Endothelial cell of hepatic sinusoid (primary cell): ENCODE measurements at regions not wholly inside any gene's neighbourhood (a gene's known extent, or its start where the extent isn't known, plus 50 kb on each side); places are given as distances from the start of the nearest gene placed in this dataset.
"Not testable (repeated sequence)": the region's sequence is repeated elsewhere in the genome, so short reads cannot be mapped to it uniquely, and the experiment has no call there.

Experiments used
- in situ Hi-C: cut with HindIII; loops from 2 replicates; pipeline ENCODE4 v1.10.0; 2017; ENCODE audit warnings: low sequenced_read_pairs

DNA sequence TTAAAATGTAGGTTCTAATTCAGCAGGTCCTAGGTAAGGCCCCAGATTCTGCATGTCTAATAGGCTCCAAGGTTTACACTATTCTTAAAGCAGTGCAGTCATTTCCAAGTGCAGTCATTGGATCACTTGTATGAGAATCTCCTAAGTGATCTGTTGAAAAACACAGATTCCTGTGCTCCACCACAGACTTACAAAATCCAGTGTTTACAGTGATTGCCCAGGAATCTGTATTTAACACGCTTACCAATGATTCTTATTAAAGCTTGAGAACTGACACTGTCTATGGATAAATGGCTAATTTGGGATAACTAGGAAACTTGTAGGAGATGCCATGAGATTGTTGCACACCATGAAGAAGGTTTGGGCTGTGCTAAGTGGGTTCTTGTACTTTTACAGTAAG lies 104.6 kb upstream of the PLEKHG1 start:
- in situ Hi-C loops = no loop called here

DNA sequence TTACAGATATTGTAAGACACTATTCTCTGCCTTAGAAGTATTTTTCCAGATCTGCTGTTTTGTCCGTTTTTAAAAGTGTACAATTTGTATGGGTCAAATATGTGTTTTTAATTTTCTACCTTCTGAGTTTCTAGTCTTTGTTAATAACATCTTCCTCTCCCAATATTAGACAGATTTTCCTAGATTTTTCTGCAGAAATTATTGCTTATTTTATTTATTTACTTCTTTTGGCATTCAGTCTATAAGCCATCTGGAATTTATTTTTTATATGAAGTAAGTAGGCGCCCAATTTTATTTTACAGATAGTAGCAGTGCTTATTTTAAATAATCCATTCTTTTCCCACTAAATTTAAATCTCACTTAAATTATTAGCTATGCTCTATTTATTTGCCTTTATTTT lies 103.1 kb upstream of the PLEKHG1 start:
- in situ Hi-C loops = no loop called here

DNA sequence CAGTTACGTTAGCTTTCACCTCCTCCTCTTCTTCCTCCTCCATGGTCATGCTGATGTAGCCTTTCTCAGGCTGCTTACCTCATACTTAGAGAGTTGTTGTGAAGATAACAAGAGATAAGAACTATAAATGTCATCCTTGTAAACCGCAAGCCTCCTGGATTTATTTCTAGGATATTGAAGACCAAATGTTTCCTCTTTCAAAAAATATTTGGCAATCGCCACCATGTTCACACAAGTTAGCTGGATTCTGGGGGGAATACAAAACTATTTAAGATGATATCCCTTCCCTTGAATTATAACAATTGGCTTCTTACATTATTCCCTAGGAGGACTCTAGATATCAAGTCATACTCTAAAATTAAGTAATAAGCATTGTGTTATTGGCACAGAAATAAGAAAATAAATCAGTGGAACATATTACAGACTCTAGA lies 99.8 kb upstream of the PLEKHG1 start:
- in situ Hi-C loops = no loop called here

DNA sequence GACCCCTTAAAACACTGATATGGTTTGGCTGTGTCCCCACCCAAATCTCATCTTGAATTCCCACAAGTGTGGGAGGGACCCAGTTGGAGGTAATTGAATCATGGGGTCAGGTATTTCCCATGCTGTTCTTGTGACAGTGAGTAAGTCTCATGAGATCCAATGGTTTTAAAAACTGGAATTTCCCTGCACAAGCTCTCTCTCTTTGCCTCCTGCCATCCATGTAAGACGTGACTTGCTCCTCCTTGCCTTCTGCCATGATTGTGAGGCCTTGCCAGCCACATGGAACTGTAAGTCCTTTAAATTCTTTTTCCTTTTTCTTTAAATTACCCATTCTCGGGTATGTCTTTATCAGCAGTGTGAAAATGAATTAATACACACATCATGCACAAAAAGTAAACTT lies 99.1 kb upstream of the PLEKHG1 start:
- in situ Hi-C loops = not testable (repeated sequence)

DNA sequence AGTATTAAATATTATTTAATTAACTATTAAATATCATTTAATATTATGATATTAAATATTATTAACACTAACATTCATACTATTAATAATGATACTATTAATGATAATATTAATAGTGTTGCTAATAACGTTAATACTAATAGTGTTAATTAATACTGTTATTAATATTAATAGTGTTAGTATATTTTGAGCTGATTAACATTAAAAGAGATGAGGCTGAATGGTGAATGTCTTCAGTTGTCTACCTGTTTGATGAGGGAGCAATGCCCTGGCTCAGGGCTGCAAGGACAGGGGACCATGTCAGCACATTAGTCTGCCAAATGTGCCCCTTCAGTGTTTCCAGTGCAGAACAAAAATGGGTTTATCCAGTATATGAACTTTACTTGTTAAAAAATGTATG lies 96.6 kb upstream of the PLEKHG1 start:
- in situ Hi-C loops = no loop called here

DNA sequence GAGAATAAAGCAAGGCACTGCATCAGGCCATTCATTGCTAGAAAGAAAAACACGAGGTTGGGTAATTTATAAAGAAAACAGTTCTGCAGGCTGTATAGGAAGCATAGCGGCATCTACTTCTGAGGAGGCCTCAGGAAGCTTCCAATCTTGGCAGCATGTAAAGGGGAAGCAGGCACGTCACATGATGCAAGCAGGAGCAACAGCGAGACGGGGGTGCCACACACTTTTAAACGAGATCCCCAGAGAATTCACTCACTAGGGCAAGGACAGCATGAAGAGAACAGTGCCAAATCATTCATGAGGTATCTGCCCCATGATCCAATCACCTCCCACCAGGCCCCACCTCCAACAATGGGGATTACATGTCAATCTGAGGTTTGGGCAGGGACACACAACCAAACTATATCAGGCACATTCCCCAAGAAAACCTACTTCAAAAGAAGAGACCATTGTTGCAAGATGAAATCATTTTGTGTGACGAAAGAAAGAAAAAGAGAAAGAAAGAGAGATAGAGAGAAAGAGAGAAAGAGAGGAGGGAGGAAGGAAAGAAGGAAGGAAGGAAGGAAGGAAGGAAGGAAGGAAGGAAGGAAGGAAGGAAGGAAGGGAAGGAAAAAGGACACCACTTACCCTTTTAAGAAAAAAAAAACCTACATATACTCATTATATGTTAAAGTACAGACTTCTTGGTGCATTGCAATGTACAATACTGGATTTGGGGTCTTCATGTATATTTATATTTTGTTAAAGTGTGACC lies 95.9 kb upstream of the PLEKHG1 start:
- in situ Hi-C loops = no loop called here

DNA sequence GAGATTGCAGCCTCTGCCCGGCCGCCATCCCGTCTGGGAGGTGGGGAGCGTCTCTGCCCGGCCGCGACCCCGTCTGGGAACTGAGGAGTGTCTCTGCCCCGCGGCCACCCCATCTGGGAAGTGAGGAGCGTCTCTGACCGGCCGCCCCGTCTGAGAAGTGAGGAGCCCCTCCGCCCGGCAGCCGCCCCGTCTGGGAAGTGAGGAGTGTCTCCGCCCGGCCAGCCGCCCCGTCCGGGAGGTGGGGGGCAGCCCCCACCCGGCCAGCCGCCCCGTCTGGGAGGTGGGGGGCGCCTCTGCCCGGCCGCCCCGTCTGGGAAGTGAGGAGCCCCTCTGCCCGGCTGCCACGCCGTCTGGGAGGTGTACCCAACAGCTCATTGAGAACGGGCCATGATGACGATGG lies 92.3 kb upstream of the PLEKHG1 start:
- in situ Hi-C loops = not testable (repeated sequence)

DNA sequence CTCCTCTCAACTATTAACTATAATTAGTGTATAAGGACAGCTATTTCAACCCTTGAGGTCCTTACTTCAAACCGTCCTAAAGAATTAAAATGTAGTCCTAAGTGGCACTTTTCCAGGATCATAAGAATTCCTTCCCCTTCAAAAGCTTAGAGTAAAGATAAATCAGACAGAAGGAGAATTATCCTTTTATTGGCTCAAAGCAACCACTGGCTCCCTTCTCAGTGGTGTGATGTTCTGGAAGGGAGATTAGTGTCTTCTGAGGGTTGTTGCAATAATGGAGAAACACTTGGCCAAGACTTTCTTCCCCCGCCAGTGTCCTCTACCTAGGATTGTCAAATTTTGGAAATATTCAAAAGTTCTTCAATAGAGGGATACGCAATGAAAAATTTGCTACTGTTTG lies 89.1 kb upstream of the PLEKHG1 start:
- in situ Hi-C loops = loop anchor here (5.0 kb wide), 1 partner anchor 107 kb away; no protein-coding TSS in a partner anchor

DNA sequence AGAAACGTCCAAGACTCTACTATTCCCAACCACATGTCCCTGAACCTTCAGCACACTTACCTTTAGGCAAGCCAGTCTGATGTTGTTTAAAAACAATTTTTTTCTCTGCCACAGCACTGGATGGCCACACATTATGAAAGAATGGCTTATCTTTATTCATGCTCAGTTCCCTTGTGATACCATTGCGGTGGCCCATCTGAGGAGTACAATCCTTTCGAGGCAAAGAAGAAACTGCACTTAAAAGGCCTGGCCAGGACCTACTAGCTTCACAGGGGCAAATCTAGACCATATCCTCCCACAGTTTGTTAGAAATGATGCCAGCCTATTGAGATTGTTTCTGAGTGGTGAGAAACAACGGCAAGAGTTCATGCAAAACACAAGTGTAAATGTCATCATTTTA lies 88.4 kb upstream of the PLEKHG1 start:
- in situ Hi-C loops = loop anchor here (5.0 kb wide), 1 partner anchor 106 kb away; no protein-coding TSS in a partner anchor

DNA sequence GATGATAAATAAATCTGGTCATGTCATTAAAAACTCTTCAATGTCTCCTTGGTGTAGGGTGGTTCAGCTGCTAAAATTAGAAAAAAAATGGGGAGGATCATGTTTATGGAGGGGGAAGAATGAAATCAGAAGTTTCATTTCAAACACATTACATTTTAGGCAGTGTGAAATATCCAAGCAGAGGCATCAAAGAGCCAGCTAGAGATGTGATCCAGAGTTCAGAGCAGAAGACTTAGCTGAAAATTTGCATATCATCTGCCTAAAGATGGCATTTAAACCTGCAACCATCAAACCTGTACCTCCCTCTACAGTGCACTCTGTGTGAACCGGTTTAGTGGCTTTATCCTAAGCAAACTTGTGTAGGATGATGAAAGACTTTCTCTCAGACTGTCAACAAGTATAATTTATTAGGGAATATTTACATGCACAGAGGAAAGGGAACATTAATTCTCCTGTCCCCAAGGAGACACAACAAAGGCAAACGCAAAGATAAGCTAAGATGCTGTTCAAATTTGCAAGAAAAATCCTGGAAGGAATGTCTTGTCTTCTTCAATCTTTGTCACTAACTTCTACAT lies 84.8 kb upstream of the PLEKHG1 start:
- in situ Hi-C loops = loop anchor here (5.0 kb wide), 1 partner anchor 102 kb away; no protein-coding TSS in a partner anchor

DNA sequence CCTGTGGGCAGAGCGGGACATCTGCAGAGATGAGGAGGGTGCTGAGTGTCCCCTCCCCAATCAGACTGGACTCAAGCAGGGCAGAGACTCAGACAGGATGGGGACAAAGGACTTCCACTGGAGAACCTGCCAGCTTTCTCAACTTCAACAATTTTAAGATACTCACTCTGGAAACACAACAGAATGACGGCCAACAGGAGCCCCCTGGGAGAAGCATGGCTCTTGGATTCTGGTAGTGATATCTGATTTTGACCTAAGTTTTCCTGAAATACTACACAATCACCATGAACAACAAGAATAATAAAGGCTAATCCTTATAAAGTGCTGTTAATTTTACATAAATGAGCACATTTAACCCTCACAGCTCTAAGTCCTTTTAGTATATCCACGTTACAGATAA lies 83.5 kb upstream of the PLEKHG1 start:
- in situ Hi-C loops = no loop called here

DNA sequence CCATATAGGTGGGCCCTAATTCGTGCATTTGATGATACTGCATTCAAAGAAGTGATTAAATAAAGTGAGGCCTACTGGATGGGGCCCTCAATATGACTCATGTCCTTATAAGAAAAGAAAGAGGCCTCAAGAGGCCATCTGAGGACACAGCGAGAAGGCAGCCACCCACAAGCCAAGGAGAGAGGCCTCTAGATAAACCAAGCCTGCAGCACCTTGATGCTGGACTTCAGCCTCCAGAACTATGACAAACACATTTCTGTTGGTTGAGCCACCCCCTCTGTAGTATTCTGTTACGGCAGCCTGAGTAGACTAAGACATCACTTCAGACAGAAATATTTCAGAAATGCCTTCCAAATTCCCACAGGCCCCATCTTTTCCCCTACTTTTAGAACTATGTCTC lies 82.5 kb upstream of the PLEKHG1 start:
- in situ Hi-C loops = no loop called here

DNA sequence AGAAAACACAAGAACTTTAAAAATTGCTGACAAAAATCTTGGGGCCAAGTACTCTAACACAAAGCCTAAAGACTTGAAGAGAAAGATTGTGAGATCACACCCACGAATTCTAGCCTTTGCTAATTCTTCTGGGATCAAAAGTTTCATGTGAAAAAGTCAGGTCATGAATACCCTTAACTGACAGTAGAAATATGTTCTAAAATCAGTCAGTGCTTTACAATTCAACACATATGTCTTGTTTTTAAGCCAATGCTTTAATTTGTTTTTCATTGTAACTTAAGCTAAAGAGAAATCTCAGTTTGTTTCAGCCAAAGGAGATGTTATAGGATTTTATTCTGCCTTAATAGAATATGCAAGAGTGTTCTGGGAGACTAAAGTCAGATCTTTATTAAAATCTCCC lies 78.2 kb upstream of the PLEKHG1 start:
- in situ Hi-C loops = no loop called here

DNA sequence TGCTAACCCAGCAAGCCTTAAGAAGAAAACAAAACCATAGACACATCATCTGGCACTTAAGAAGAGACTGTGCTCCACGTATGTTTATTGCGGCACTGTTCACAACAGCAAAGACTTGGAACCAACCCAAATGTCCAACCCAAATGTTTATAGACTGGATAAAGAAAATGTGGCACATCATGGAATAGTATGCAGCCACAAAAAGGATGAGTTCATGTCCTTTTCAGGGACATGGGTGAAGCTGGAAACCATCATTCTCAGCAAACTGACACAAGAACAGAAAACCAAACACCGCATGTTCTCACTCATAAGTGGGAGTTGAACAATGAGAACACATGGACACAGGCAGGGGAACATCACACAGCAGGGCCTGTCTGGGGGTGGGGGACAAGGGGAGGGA lies 76.5 kb upstream of the PLEKHG1 start:
- in situ Hi-C loops = not testable (repeated sequence)

DNA sequence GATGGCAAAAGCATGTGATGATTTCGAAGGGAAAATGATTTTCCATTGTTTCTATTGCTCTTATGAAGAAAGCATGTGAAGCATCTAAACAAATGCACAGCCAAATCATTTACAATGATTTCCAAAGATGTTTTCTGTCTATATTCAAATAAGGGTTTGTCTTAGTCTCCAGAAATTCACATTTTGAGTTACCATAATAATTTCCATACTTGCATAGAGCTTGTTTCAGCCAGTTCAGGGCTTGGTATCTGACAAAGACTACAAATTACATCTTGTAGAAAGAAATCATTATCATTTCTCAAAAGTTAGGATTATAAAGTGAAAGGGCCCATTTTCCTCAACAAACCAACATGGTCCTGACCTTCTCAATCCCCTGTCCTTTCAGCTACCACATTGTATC lies 74.4 kb upstream of the PLEKHG1 start:
- in situ Hi-C loops = no loop called here

DNA sequence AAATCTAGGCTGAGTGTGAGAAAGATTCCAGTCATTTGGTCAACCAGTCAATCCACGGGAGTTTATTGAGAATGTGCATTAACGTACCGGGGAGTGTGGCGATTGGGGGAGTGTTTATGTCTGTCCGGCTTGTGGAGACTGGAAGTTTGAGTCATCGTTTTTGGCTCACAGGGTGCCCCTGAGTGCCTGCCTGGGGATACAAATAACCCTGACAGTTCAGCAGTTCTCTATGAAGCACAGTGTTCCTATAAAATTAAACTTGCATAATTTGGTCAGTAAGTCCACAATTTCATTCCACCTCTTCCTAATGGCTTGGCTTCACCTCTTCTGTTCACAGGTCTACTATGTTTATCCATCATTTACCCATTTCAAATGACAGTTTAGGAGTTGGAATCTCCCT lies 72.6 kb upstream of the PLEKHG1 start:
- in situ Hi-C loops = no loop called here

DNA sequence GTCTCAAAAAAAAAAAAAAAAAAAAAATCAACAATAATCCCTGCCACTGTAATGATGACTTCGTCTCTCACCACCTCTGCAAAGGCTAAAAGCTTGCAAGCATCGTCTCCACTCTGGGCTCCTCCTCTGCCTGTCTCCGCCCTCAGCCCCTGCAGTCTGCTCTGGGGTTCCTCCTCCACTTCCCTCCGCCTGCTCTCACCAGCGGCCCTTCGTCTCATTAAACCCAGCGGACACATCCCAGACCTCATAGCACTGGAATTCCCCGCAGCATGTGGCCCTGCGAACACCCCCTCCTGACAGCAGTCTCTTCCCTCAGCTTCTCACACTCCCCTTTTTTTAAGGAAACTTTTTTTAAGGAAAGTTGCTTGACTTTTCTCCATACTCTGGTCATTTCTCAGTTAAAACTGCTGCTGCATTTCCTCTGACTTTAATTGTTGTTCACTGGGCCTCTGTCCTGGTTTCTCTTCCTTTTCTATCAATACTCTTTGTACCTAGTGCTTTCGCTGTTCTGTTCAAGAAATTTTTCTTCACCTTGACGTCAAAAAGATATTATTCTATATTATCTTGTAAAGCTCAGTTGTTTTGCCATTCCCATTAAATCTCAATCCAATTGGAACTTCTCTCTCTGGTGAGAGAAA lies 70.9 kb upstream of the PLEKHG1 start:
- in situ Hi-C loops = no loop called here

DNA sequence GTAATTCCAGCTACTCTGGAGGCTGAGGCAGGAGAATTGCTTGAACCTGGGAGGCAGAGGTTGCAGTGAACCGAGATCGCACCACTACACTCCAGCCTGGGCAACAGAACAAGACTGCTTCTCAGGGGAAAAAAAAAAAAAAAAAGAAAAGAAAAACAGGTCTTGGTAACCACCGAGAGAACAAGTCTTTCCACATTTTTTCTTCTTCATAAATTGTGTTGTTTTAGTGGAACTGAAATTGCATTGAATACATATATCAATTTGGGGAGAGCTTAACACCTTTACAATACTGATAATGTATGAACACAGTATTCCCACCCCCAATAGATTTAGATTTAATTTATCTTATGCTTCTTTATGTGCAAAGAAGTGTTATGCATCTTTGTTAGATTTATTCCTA lies 70.0 kb upstream of the PLEKHG1 start:
- in situ Hi-C loops = no loop called here

DNA sequence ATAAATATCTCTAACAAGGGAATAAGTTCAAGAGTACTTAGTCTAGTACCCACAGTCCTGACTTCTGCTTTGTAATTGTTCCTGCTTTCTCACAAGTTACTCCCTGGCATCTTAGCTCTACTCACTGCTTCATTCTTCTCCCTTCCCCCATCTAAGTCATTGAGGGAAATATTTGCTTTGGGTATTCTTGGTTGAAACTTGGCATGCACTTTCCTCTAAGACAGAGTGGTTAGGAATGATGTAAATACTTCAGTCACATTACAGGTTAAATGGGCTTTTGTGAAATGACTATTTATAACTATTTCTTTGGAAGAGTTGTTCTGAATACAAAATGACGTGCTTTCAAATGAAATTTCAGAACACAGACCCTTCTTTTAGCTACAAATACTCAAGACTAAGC lies 67.7 kb upstream of the PLEKHG1 start:
- in situ Hi-C loops = no loop called here

DNA sequence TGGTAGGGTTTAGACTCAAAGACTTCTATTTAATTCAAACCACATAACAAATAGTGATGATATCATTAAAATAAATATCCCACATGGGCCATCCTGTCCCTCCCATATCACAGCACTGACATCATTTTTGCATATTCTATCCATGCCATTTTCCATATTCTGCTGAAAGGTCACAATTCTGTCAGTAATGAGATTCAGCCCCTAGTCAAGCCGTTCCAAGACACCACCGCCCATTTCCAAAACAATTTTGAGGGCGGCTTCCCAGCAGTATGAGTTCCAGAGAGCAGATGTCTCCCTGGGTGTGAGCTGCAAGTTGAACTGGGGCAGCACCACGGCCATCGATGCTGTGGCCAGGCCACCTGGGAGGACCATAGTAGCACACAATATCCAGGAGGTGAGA lies 65.1 kb upstream of the PLEKHG1 start:
- in situ Hi-C loops = no loop called here

DNA sequence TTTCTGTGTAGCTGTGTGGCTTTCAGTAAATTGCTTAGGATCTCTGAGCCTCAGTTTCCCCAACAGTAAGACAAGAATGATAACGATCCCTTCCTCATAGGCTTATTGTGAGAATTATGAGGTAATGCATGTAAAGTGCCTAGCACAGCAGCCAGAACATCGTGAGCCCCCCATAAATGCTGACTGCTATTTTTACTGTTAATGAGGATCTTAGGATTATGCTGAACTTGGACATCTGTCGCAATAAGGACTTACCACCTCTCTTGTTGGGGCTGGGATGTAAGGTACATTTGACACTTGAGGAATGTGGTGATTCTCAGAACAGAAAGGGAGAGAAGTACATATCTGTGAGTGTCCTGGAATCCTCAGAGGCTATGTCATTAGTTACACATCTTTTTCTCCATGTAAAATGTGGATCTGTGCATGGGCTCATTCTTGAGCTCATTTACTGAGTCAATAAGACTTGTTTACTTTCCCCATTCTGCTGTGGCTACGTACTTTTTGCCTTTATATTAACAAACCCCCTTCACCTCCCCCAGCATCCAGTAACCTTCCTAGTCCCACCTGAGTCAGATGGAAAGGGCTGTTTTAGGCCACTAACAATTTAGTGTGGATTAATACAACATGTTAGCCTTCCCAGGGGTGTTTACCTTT lies 64.4 kb upstream of the PLEKHG1 start:
- in situ Hi-C loops = no loop called here

DNA sequence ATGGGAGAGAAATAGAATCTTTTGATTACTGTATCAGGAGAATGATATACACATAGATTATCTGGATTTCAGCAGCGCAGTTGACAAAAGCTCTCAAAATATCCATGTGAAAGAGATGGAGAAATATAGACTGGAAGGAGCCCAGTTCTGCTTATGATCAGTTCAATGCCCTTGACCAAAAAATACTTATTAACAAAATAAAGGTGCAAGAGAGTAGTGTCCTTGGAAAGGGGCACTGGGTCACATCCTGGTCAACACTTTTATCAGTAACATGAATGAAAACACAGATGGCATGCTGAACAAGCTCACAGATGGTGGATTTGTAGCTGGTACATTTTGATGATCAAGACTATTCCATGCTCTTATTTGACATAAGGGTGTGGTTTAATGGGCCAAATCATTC lies 63.9 kb upstream of the PLEKHG1 start:
- in situ Hi-C loops = no loop called here
